Thymus (tissue), 11 donors: ENCODE measurements at regions not wholly inside any gene's neighbourhood (a gene's known extent, or its start where the extent isn't known, plus 50 kb on each side); places are given as distances from the start of the nearest gene placed in this dataset.

Experiments
- DNase-seq, 9 donors: peaks; one replicate each; pipeline ENCODE4 v3.0.0-alpha.2; 2013; ENCODE audit warnings: low spot score in 9 of 9, low read depth in 6 of 9, missing footprints in 1 of 9
- H3K27ac ChIP-seq, 2 donors: one replicate each; pipeline ENCODE4 v1.5.1; 2013; ENCODE audit warnings: control low read depth in 1 of 2, low read depth in 1 of 2, low read length in 1 of 2, mild to moderate bottlenecking in 1 of 2, moderate library complexity in 1 of 2
- H3K27me3 ChIP-seq, 2 donors: one replicate each; pipeline ENCODE4 v1.5.1; 2013; ENCODE audit warnings: low read length in 1 of 2; ENCODE audit not compliant: control insufficient read depth in 2 of 2, insufficient read depth in 1 of 2
- H3K36me3 ChIP-seq, 2 donors: one replicate each; pipeline ENCODE4 v1.5.1; 2013; ENCODE audit warnings: low read length in 1 of 2, mild to moderate bottlenecking in 1 of 2, moderate library complexity in 1 of 2; ENCODE audit not compliant: control insufficient read depth in 2 of 2, insufficient read depth in 2 of 2
- H3K4me1 ChIP-seq, 2 donors: one replicate each; pipeline ENCODE4 v1.5.1; 2013; ENCODE audit warnings: low read length in 2 of 2; ENCODE audit not compliant: control insufficient read depth in 2 of 2, insufficient read depth in 2 of 2
- H3K4me3 ChIP-seq, 2 donors: one replicate each; pipeline ENCODE4 v1.5.1; 2013; ENCODE audit warnings: low read length in 2 of 2, control low read depth in 1 of 2, mild to moderate bottlenecking in 1 of 2
- H3K9me3 ChIP-seq, 2 donors: one replicate each; pipeline ENCODE4 v1.5.1; 2013; ENCODE audit warnings: low read length in 1 of 2, mild to moderate bottlenecking in 1 of 2; ENCODE audit not compliant: control insufficient read depth in 2 of 2, insufficient read depth in 1 of 2
- WGBS: extraction: QIAGEN DNeasy Blood & Tissue Kit; methylation state at CpG from one replicate; pipeline ENCODE4 v1.1.7; 2013; 5-methylcytosine and 5-hydroxymethylcytosine counted together
- donor health status: healthy.

GRCh38 chr4:138838251-138838650, 177.3 kb upstream of the NOCT start:
- Histone ChIP-seq H3K36me3 (no peaks in the 10 kb centered on the region), H3K4me1 (no peaks in the 10 kb centered on the region), H3K4me3 (no peak overlapping the region), H3K9me3 (no peaks in the 10 kb centered on the region), H3K27me3 (no peaks in the 10 kb centered on the region), H3K27ac (no peak overlapping the region)
- 90% methylated on average over 4 of the region's 4 CpGs for WGBS
- DNase-seq = no peak

- no peak overlapping the region for H3K27ac ChIP-seq
- H3K9me3 ChIP-seq = no peaks in the 10 kb centered on the region
- WGBS = 95% methylated on average over 9 of the region's 9 CpGs
- no peaks in the 10 kb centered on the region for H3K4me1 ChIP-seq
- H3K36me3 ChIP-seq = no peaks in the 10 kb centered on the region
- no peak overlapping the region for H3K4me3 ChIP-seq
- H3K27me3 ChIP-seq = no peaks in the 10 kb centered on the region
- DNase-seq = no peak
Measured at GRCh38 chr4:138835832-138836533, 179.6 kb upstream of the NOCT start.

GRCh38 chr4:138833974-138834373, 181.6 kb upstream of the NOCT start:
- DNase-seq = no peak
- H3K9me3 ChIP-seq = no peaks in the 10 kb centered on the region
- no peak overlapping the region for H3K27ac ChIP-seq
- H3K4me1 ChIP-seq = no peaks in the 10 kb centered on the region
- WGBS = 32% methylated on average over 3 of the region's 3 CpGs
- H3K36me3 ChIP-seq = no peaks in the 10 kb centered on the region
- H3K27me3 ChIP-seq = no peaks in the 10 kb centered on the region
- H3K4me3 ChIP-seq = no peak overlapping the region

GRCh38 chr4:138832563-138832962, 183.0 kb upstream of the NOCT start:
- Histone ChIP-seq H3K36me3 (no peaks in the 10 kb centered on the region), H3K27me3 (no peaks in the 10 kb centered on the region), H3K4me1 (no peaks in the 10 kb centered on the region), H3K9me3 (no peaks in the 10 kb centered on the region), H3K4me3 (no peak overlapping the region), H3K27ac (no peak overlapping the region)
- DNase-seq = no peak
- 96% methylated on average over 1 of the region's 1 CpG for WGBS

GRCh38 chr4:138831948-138832347, 183.6 kb upstream of the NOCT start:
- Histone ChIP-seq H3K9me3 (no peaks in the 10 kb centered on the region), H3K36me3 (no peaks in the 10 kb centered on the region), H3K4me3 (no peak overlapping the region), H3K27me3 (no peaks in the 10 kb centered on the region), H3K27ac (no peak overlapping the region), H3K4me1 (no peaks in the 10 kb centered on the region)
- 80% methylated on average over 2 of the region's 2 CpGs for WGBS
- DNase-seq = no peak

GRCh38 chr4:138828926-138829325, 186.7 kb upstream of the NOCT start:
- H3K4me3 ChIP-seq = no peak overlapping the region
- no peaks in the 10 kb centered on the region for H3K4me1 ChIP-seq
- no peaks in the 10 kb centered on the region for H3K36me3 ChIP-seq
- DNase-seq = no peak
- H3K9me3 ChIP-seq = no peaks in the 10 kb centered on the region
- H3K27me3 ChIP-seq = no peaks in the 10 kb centered on the region
- no peak overlapping the region for H3K27ac ChIP-seq
- WGBS = 95% methylated on average over 1 of the region's 1 CpG

- no peak overlapping the region for H3K4me3 ChIP-seq
- no peaks in the 10 kb centered on the region for H3K27me3 ChIP-seq
- no peaks in the 10 kb centered on the region for H3K36me3 ChIP-seq
- no peaks in the 10 kb centered on the region for H3K9me3 ChIP-seq
- 73% methylated on average over 2 of the region's 2 CpGs for WGBS
- no peaks in the 10 kb centered on the region for H3K4me1 ChIP-seq
- no peak overlapping the region for H3K27ac ChIP-seq
- no peak for DNase-seq
Measured at GRCh38 chr4:138826754-138827153, 188.8 kb upstream of the NOCT start.

- Histone ChIP-seq H3K9me3 (no peaks in the 10 kb centered on the region), H3K27ac (no peak overlapping the region), H3K4me1 (no peaks in the 10 kb centered on the region), H3K36me3 (no peaks in the 10 kb centered on the region), H3K4me3 (no peak overlapping the region), H3K27me3 (no peaks in the 10 kb centered on the region)
- no peak for DNase-seq
Measured at GRCh38 chr4:138826322-138826721, 189.3 kb upstream of the NOCT start.

GRCh38 chr4:138821331-138821730, 194.2 kb upstream of the NOCT start:
- Histone ChIP-seq H3K36me3 (no peaks in the 10 kb centered on the region), H3K27me3 (no peaks in the 10 kb centered on the region), H3K9me3 (no peaks in the 10 kb centered on the region), H3K4me1 (no peaks in the 10 kb centered on the region), H3K4me3 (no peak overlapping the region), H3K27ac (no peak overlapping the region)
- DNase-seq = no peak
- WGBS = 78% methylated on average over 3 of the region's 3 CpGs

GRCh38 chr4:138816875-138817274, 198.7 kb upstream of the NOCT start:
- Histone ChIP-seq H3K4me3 (no peak overlapping the region), H3K4me1 (no peaks in the 10 kb centered on the region), H3K36me3 (no peaks in the 10 kb centered on the region), H3K9me3 (no peaks in the 10 kb centered on the region), H3K27ac (no peak overlapping the region), H3K27me3 (no peaks in the 10 kb centered on the region)
- WGBS = 64% methylated on average over 3 of the region's 3 CpGs
- no peak for DNase-seq
